Prostate gland (tissue), 2 donors: ENCODE measurements at regions not wholly inside any gene's neighbourhood (a gene's known extent, or its start where the extent isn't known, plus 50 kb on each side); places are given as distances from the start of the nearest gene placed in this dataset.

Experiments
- DNase-seq: peaks from one replicate; pipeline ENCODE4 v3.0.0-alpha.2; 2019; ENCODE audit warnings: low spot score
- H3K27ac ChIP-seq, 2 donors: fragments of 200-600 bp; sonication (generic); 2 replicates each; pipeline ENCODE4 v1.5.1; 2017 to 2019
- H3K27me3 ChIP-seq: fragments of 200-600 bp; sonication (generic); replicated peaks from 2 replicates; pipeline ENCODE4 v1.5.1; 2019; ENCODE audit not compliant: insufficient read depth
- H3K36me3 ChIP-seq, 2 donors: fragments of 200-600 bp; sonication (generic); 1 replicate in 1 of 2; 2 replicates in 1 of 2; pipeline versions ENCODE4 v1.5.1 to v1.8.1; 2017 to 2019
- H3K4me1 ChIP-seq: fragments of 200-600 bp; sonication (generic); replicated peaks from 2 replicates; pipeline ENCODE4 v1.5.1; 2019
- H3K4me3 ChIP-seq, 2 donors: fragments of 200-600 bp; sonication (generic); 2 replicates each; pipeline ENCODE4 v1.5.1; 2017 to 2019
- H3K9me3 ChIP-seq: fragments of 200-600 bp; sonication (generic); 2 replicates; pipeline ENCODE4 v1.5.1; 2017
- POLR2A ChIP-seq: fragments of 450-650 bp; IDR thresholded peaks from one replicate; pipeline ENCODE4 v1.6.1; 2016; ENCODE audit warnings: antibody characterized with exemption, mild to moderate bottlenecking
- POLR2AphosphoS5 ChIP-seq: sonication (generic); formaldehyde crosslinking; IDR thresholded peaks from one replicate; pipeline ENCODE4 v1.6.1; 2017; ENCODE audit warnings: antibody characterized with exemption
- WGBS: methylation state at CpG from one replicate; pipeline ENCODE4 v1.1.5; 2018; 5-methylcytosine and 5-hydroxymethylcytosine counted together
- intact Hi-C: fragments of 100-400 bp; cut with DNase I; formaldehyde crosslinking; loops from one replicate; pipeline ENCODE4 v1.14.2; 2022
- TF ChIP-seq, protein P1 (sequence below), 4 experiments: fragments of 200-600 bp in 2 of 4; fragments of 450-650 bp in 2 of 4; sonication (generic) in 2 of 4; IDR thresholded peaks; 1 replicate in 3 of 4; 2 replicates in 1 of 4; pipeline ENCODE4 v1.5.1; 2016 to 2019; ENCODE audit warnings: antibody characterized with exemption in 4 of 4, mild to moderate bottlenecking in 2 of 4, moderate library complexity in 2 of 4

- Histone ChIP-seq H3K27me3 (no peaks in the 10 kb centered on the region), H3K36me3 (no peaks in the 10 kb centered on the region), H3K4me1 (no peaks in the 10 kb centered on the region), H3K27ac (no peak overlapping the region), H3K9me3 (no peaks in the 10 kb centered on the region), H3K4me3 (no peak overlapping the region)
- WGBS: 75% methylated on average over 2 of the region's 2 CpGs
- intact Hi-C loops: no loop called here
- no peak for TF ChIP-seq POLR2AphosphoS5
- TF ChIP-seq, protein P1, sequence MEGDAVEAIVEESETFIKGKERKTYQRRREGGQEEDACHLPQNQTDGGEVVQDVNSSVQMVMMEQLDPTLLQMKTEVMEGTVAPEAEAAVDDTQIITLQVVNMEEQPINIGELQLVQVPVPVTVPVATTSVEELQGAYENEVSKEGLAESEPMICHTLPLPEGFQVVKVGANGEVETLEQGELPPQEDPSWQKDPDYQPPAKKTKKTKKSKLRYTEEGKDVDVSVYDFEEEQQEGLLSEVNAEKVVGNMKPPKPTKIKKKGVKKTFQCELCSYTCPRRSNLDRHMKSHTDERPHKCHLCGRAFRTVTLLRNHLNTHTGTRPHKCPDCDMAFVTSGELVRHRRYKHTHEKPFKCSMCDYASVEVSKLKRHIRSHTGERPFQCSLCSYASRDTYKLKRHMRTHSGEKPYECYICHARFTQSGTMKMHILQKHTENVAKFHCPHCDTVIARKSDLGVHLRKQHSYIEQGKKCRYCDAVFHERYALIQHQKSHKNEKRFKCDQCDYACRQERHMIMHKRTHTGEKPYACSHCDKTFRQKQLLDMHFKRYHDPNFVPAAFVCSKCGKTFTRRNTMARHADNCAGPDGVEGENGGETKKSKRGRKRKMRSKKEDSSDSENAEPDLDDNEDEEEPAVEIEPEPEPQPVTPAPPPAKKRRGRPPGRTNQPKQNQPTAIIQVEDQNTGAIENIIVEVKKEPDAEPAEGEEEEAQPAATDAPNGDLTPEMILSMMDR (IDR thresholded peaks at IDR 0.05): no peak
- TF ChIP-seq POLR2A: no peak
- no peak for DNase-seq
Measured at GRCh38 chr2:133732059-133732458, 163.8 kb upstream of the NCKAP5 start.

GRCh38 chr2:133732982-133733900, 165.0 kb upstream of the NCKAP5 start:
- 49% methylated on average over 6 of the region's 6 CpGs for WGBS
- H3K27me3 ChIP-seq: no peaks in the 10 kb centered on the region
- no peaks in the 10 kb centered on the region for H3K4me1 ChIP-seq
- no peak overlapping the region for H3K27ac ChIP-seq
- intact Hi-C loops: no loop called here
- no peaks in the 10 kb centered on the region for H3K9me3 ChIP-seq
- DNase-seq: no peak
- TF ChIP-seq POLR2AphosphoS5 (no peak), POLR2A (no peak)
- TF ChIP-seq, protein P1 (IDR thresholded peaks at IDR 0.05): no peak
- H3K36me3 ChIP-seq: no peaks in the 10 kb centered on the region
- H3K4me3 ChIP-seq: no peak overlapping the region

DNA sequence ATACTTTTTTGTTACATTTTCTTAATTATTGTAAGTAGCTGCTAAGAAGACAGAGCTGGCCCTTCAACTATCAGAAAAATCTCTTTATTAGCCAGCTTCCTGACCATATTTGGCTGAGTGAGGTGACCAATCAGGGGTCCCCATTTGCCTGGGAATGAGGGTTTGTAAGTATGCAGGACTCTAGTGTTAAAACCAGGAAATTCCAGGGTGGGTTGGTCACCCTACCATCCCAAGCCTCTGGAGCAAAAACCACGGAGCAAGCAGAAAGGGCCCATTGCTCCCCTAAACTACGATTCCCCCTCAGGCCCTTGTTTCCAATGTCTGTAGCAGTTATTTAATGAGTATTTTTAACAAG, 165.6 kb upstream of the NCKAP5 start:
- DNase-seq: no peak
- Histone ChIP-seq H3K36me3 (no peaks in the 10 kb centered on the region), H3K4me3 (no peak overlapping the region), H3K27ac (no peak overlapping the region), H3K9me3 (no peaks in the 10 kb centered on the region), H3K27me3 (no peaks in the 10 kb centered on the region), H3K4me1 (no peaks in the 10 kb centered on the region)
- 88% methylated on average over 2 of the region's 2 CpGs for WGBS
- intact Hi-C loops: no loop called here
- TF ChIP-seq, protein P1 (IDR thresholded peaks at IDR 0.05): no peak
- TF ChIP-seq POLR2AphosphoS5 (no peak), POLR2A (no peak)

DNA sequence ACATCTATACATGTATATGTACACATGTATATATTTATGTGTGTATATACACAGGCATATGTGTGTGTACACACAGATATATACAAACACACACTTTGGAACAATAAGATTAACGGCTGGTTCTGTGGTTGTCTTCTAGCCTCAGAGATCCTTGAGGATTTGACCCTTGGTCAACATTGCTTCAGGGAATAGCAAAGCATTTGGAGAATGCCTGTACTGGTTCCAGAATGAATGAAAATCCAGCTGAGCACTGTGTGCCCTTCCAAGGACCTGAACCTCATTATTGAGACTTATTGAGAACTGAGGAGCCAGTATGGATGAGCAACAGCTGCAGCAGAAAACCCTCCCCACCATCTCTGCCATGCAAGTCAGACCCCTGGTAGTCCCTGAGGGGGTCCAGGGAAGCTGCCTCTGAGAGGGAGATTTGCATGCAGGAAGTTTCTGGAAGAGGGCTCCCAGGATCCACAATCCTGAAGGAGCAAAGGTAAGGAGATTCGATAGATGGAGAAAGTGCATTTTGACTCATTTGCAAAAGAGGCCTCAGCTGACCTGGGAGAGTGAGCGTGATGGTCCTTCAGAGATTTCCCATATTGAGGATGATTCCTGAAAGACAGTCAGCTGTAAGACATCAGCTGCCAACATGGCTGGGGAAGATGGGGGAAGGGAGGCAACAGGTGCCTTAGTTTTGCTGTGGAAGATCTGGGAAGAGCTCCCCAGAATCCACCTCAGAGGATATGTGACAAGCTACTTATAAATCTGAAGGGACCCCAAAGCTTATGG, 166.6 kb upstream of the NCKAP5 start:
- WGBS: 86% methylated on average over 3 of the region's 3 CpGs
- Histone ChIP-seq H3K9me3 (no peaks in the 10 kb centered on the region), H3K4me3 (no peak overlapping the region), H3K27me3 (no peaks in the 10 kb centered on the region), H3K36me3 (no peaks in the 10 kb centered on the region), H3K4me1 (no peaks in the 10 kb centered on the region), H3K27ac (no peak overlapping the region)
- no peak for DNase-seq
- intact Hi-C loops: no loop called here
- TF ChIP-seq POLR2AphosphoS5 (no peak), POLR2A (no peak)
- TF ChIP-seq, protein P1 (IDR thresholded peaks at IDR 0.05): no peak
